IPS DF 4.7 (cell line): ENCODE measurements at regions not wholly inside any gene's neighbourhood (a gene's known extent, or its start where the extent isn't known, plus 50 kb on each side); places are given as distances from the start of the nearest gene placed in this dataset.
A peak's percentile ranks its signal among the peaks of the same experiment; 100 is the strongest.

Experiments
- DNase-seq: peaks from one replicate; pipeline ENCODE4 v3.0.0-alpha.2; 2013; ENCODE audit warnings: low spot score; ENCODE audit errors: extremely low read depth

- no peak for DNase-seq
These were observed 597.5 kb upstream of the MEF2C start for GRCh38 chr5:89480406-89481007.

- DNase-seq: no peak
These were observed 595.9 kb upstream of the MEF2C start for GRCh38 chr5:89478851-89479250.

- DNase-seq: no peak
These were observed 590.2 kb upstream of the MEF2C start for GRCh38 chr5:89473196-89473595.

GRCh38 chr5:89471541-89471940 is 588.6 kb upstream of the MEF2C start:
- no peak for DNase-seq

- DNase-seq: no peak
These were observed 588.1 kb upstream of the MEF2C start for GRCh38 chr5:89471115-89471514.

GRCh38 chr5:89470658-89471057 is 587.7 kb upstream of the MEF2C start:
- DNase-seq: no peak

- DNase-seq: no peak
These were observed 575.3 kb upstream of the MEF2C start for GRCh38 chr5:89458332-89458656.

- DNase-seq: no peak
These were observed 574.7 kb upstream of the MEF2C start for GRCh38 chr5:89457411-89458331.

GRCh38 chr5:89452081-89452480 is 569.1 kb upstream of the MEF2C start:
- DNase-seq: no peak

- peak; percentile 9 for DNase-seq
These were observed 568.3 kb upstream of the MEF2C start for GRCh38 chr5:89451263-89451662.

- DNase-seq: no peak
These were observed 567.2 kb upstream of the MEF2C start for GRCh38 chr5:89450149-89450538.

GRCh38 chr5:89449392-89450148 is 566.6 kb upstream of the MEF2C start:
- no peak for DNase-seq

- DNase-seq: no peak
These were observed 564.0 kb upstream of the MEF2C start for GRCh38 chr5:89447027-89447426.

- DNase-seq: no peak
These were observed 562.2 kb upstream of the MEF2C start for GRCh38 chr5:89445106-89445745.

- no peak for DNase-seq
These were observed 561.1 kb upstream of the MEF2C start for GRCh38 chr5:89444088-89444487.

GRCh38 chr5:89443508-89443907 is 560.5 kb upstream of the MEF2C start:
- no peak for DNase-seq

- DNase-seq: no peak
These were observed 559.0 kb upstream of the MEF2C start for GRCh38 chr5:89441965-89442364.

- DNase-seq: no peak
These were observed 557.7 kb upstream of the MEF2C start for GRCh38 chr5:89440670-89441069.

- DNase-seq: no peak
These were observed 554.8 kb upstream of the MEF2C start for GRCh38 chr5:89437450-89438435.

- DNase-seq: no peak
These were observed 553.5 kb upstream of the MEF2C start for GRCh38 chr5:89436464-89436863.

GRCh38 chr5:89435347-89435746 is 552.4 kb upstream of the MEF2C start:
- no peak for DNase-seq
